ENCODE measurements at regions not wholly inside any gene's neighbourhood (a gene's known extent, or its start where the extent isn't known, plus 50 kb on each side); places are given as distances from the start of the nearest gene placed in this dataset.

DNA sequence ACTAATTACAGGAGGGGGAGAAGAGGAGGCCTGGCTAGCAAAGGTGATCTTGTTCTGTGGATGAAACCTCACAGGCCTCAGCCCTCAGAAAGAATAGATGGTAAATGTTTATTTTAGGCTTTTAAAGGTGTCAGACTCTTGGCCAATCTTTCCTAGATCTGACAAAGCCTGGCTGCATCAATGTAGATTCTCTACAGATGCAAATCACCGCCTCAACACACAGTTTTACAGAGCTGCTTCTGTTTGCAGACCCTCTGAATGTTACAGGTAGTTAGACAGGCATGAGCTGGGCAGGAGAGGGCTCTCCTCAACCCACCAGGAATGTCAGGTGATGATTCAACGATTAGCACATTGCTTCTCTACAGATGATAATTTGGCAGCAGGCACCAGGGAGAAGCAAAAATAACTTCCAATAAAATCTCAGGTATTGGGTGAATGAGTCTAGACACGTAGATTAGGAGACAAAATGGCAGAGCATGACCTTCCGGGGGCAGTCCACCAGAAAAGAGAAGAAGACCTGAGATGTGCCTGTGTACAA is 105.4 kb upstream of the VANGL1 start:
- TF ChIP-seq CTCF (IDR thresholded peaks at IDR 0.05 in 8 of 11, conservative IDR thresholded peaks at IDR 0.05 in 3 of 11) (no peak), POLR2A (IDR thresholded peaks at IDR 0.05) (no peak)
